Panc1 (cell line): ENCODE measurements at regions not wholly inside any gene's neighbourhood (a gene's known extent, or its start where the extent isn't known, plus 50 kb on each side); places are given as distances from the start of the nearest gene placed in this dataset.

Experiments
- CTCF ChIP-seq: fragments of 450-650 bp; IDR thresholded peaks from 2 replicates; pipeline ENCODE4 v1.5.1; 2017; ENCODE audit warnings: mild to moderate bottlenecking
- POLR2AphosphoS5 ChIP-seq: IDR thresholded peaks from 2 replicates; pipeline ENCODE4 v1.6.1; 2012; ENCODE audit warnings: mild to moderate bottlenecking, low read depth, low read length, moderate library complexity

- TF ChIP-seq CTCF (no peak), POLR2AphosphoS5 (no peak)
Measured at GRCh38 chr1:29777522-29777921, 541.2 kb downstream of the PTPRU start.
